HEK293 (cell line): ENCODE measurements at regions not wholly inside any gene's neighbourhood (a gene's known extent, or its start where the extent isn't known, plus 50 kb on each side); places are given as distances from the start of the nearest gene placed in this dataset.
"Not testable (repeated sequence)": the region's sequence is repeated elsewhere in the genome, so short reads cannot be mapped to it uniquely, and the experiment has no call there.

ENCODE experiments used
- CTCF ChIA-PET: fragments of 350-600 bp; formaldehyde crosslinking; extraction: SDS; loops from one replicate; lab custom pipeline; 2021; ENCODE audit warnings: antibody characterized with exemption; lab: Yijun Ruan, JAX
- POLR2A ChIA-PET: fragments of 300-600 bp; formaldehyde crosslinking; extraction: SDS; loops from one replicate; lab custom pipeline; 2020; ENCODE audit warnings: antibody characterized with exemption, inconsistent platforms; lab: Yijun Ruan, JAX
- H3K27ac ChIP-seq: fragments of 200-500 bp; sonication (Bioruptor generic); 2 replicates; pipeline ENCODE4 v1.5.1; 2014; ENCODE audit warnings: low read depth, low read length, control low read depth, inconsistent platforms; ENCODE audit errors: extremely low read depth
- H3K36me3 ChIP-seq, 2 experiments: fragments of 200-500 bp in 1 of 2; sonication (Bioruptor generic) in 1 of 2; 1 replicate in 1 of 2; 2 replicates in 1 of 2; pipeline ENCODE4 v1.5.1; 2014 to 2017; ENCODE audit warnings: inconsistent platforms in 2 of 2, low read length in 2 of 2; ENCODE audit not compliant: control insufficient read depth in 2 of 2, insufficient read depth in 1 of 2
- H3K4me1 ChIP-seq: fragments of 200-500 bp; sonication (Bioruptor generic); 2 replicates; pipeline ENCODE4 v1.5.1; 2014; ENCODE audit warnings: mild to moderate bottlenecking, low read length, inconsistent platforms; ENCODE audit not compliant: control insufficient read depth, insufficient read depth
- H3K4me3 ChIP-seq: 2 replicates; pipeline ENCODE4 v1.5.1; 2011; ENCODE audit warnings: low read depth, mild to moderate bottlenecking, control low read depth, low read length, moderate library complexity
- H3K9me3 ChIP-seq: fragments of 200-500 bp; sonication (Bioruptor generic); 2 replicates; pipeline ENCODE4 v1.5.1; 2014; ENCODE audit warnings: low read depth, low read length, inconsistent platforms; ENCODE audit not compliant: control insufficient read depth, insufficient read depth
- MZF1 ChIP-seq: fragments of 450-650 bp; formaldehyde crosslinking; IDR thresholded peaks from 2 replicates; pipeline ENCODE4 v1.5.1; 2017; ENCODE audit warnings: missing biosample characterization, missing genetic modification characterization, borderline replicate concordance
- OVOL3 ChIP-seq: fragments of 450-650 bp; formaldehyde crosslinking; IDR thresholded peaks from 2 replicates; pipeline ENCODE4 v1.5.1; 2016; ENCODE audit warnings: missing biosample characterization, missing genetic modification characterization
- SETDB1 ChIP-seq: IDR thresholded peaks from one replicate; pipeline ENCODE4 v1.6.1; 2017; ENCODE audit warnings: mild to moderate bottlenecking, low read length, moderate library complexity, mixed read lengths; ENCODE audit not compliant: insufficient read length
- SP7 ChIP-seq: fragments of 450-650 bp; formaldehyde crosslinking; IDR thresholded peaks from 2 replicates; pipeline ENCODE4 v1.5.1; 2016; ENCODE audit warnings: missing biosample characterization, missing genetic modification characterization
- TRIM28 ChIP-seq: IDR thresholded peaks from 2 replicates; pipeline ENCODE4 v1.6.1; 2011; ENCODE audit warnings: low read length, control low read depth, borderline replicate concordance
- ZBTB8A ChIP-seq: fragments of 450-650 bp; formaldehyde crosslinking; IDR thresholded peaks from 2 replicates; pipeline ENCODE4 v1.5.1; 2016; ENCODE audit warnings: missing biosample characterization, missing genetic modification characterization
- ZIC2 ChIP-seq: fragments of 450-650 bp; formaldehyde crosslinking; IDR thresholded peaks from 2 replicates; pipeline ENCODE4 v1.5.1; 2016; ENCODE audit warnings: missing biosample characterization, missing genetic modification characterization
- ZNF146 ChIP-seq: fragments of 450-650 bp; formaldehyde crosslinking; IDR thresholded peaks from 2 replicates; pipeline ENCODE4 v1.5.1; 2016; ENCODE audit warnings: missing biosample characterization, missing genetic modification characterization
- ZNF174 ChIP-seq: fragments of 450-650 bp; formaldehyde crosslinking; IDR thresholded peaks from 2 replicates; pipeline ENCODE4 v1.5.0; 2017; ENCODE audit warnings: missing biosample characterization, mild to moderate bottlenecking, missing genetic modification characterization
- ZNF391 ChIP-seq: fragments of 450-650 bp; formaldehyde crosslinking; IDR thresholded peaks from 2 replicates; pipeline ENCODE4 v1.5.1; 2016; ENCODE audit warnings: low read depth, missing biosample characterization, missing genetic modification characterization, borderline replicate concordance
- ZNF510 ChIP-seq: fragments of 450-650 bp; formaldehyde crosslinking; IDR thresholded peaks from 2 replicates; pipeline ENCODE4 v1.5.1; 2018; ENCODE audit warnings: mild to moderate bottlenecking, missing genetic modification characterization, missing biosample characterization; ENCODE audit not compliant: insufficient replicate concordance
- ZNF560 ChIP-seq: fragments of 450-650 bp; formaldehyde crosslinking; IDR thresholded peaks from 2 replicates; pipeline ENCODE4 v1.5.1; 2017; ENCODE audit warnings: missing biosample characterization, missing genetic modification characterization, borderline replicate concordance
- ZNF610 ChIP-seq: fragments of 450-650 bp; formaldehyde crosslinking; IDR thresholded peaks from 2 replicates; pipeline ENCODE4 v1.5.1; 2016; ENCODE audit warnings: missing biosample characterization, missing genetic modification characterization, borderline replicate concordance
- ZNF791 ChIP-seq: fragments of 450-650 bp; formaldehyde crosslinking; IDR thresholded peaks from 2 replicates; pipeline ENCODE4 v1.5.1; 2016; ENCODE audit warnings: missing biosample characterization, missing genetic modification characterization
- TF ChIP-seq, protein P1 (sequence below): fragments of 450-650 bp; formaldehyde crosslinking; IDR thresholded peaks from 2 replicates; pipeline ENCODE4 v1.5.1; 2016; ENCODE audit warnings: missing biosample characterization, missing genetic modification characterization
- TF ChIP-seq, protein P2 (sequence below): fragments of 450-650 bp; formaldehyde crosslinking; IDR thresholded peaks from 2 replicates; pipeline ENCODE4 v1.5.1; 2016; ENCODE audit warnings: missing biosample characterization, missing genetic modification characterization
- TF ChIP-seq, protein P3 (sequence below): fragments of 450-650 bp; formaldehyde crosslinking; IDR thresholded peaks from 2 replicates; pipeline ENCODE4 v1.5.1; 2016; ENCODE audit warnings: missing biosample characterization, missing genetic modification characterization, borderline replicate concordance
- TF ChIP-seq, protein P4 (sequence below): fragments of 450-650 bp; formaldehyde crosslinking; optimal IDR thresholded peaks from 2 replicates; pipeline ENCODE3; 2016; ENCODE audit warnings: missing biosample characterization, mild to moderate bottlenecking, missing genetic modification characterization

DNA sequence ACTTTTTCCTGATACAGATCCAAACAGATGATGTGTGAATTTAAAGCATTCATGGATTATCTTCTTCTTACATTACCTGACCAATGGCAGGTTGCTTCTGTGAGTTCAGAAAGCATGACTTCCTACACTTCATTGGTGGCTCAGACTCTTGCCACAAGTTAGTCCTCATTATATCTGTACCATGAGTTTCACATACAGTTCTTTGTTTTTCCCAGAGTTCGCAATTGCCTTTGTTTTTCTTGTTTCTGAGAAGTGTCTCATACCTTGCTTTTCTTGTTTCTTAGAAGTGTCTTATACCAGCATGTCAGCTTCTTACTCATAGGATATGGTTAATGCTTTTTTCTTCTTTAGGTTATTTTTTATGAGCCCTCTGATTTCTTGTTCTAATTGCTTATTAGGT, 133.8 kb upstream of the TLE3 start:
- no peaks in the 10 kb centered on the region for H3K4me1 ChIP-seq
- ChIA-PET POLR2A (no interaction called here), CTCF (no interaction called here)
- H3K9me3 ChIP-seq = peaks cover 5% of the 10 kb centered on the region
- H3K36me3 ChIP-seq = no peaks in the 10 kb centered on the region
- H3K4me3 ChIP-seq = no peak overlapping the region
- TF ChIP-seq TRIM28 = peak; percentile 82; the same call in 1 of the 2 replicates
- no peak for TF ChIP-seq OVOL3
- no peak for TF ChIP-seq ZNF610 (tag by site-specific recombination)
- no peak for TF ChIP-seq ZNF146 (tag by site-specific recombination)
- TF ChIP-seq SETDB1 = peak; percentile 93
- TF ChIP-seq, protein P1, sequence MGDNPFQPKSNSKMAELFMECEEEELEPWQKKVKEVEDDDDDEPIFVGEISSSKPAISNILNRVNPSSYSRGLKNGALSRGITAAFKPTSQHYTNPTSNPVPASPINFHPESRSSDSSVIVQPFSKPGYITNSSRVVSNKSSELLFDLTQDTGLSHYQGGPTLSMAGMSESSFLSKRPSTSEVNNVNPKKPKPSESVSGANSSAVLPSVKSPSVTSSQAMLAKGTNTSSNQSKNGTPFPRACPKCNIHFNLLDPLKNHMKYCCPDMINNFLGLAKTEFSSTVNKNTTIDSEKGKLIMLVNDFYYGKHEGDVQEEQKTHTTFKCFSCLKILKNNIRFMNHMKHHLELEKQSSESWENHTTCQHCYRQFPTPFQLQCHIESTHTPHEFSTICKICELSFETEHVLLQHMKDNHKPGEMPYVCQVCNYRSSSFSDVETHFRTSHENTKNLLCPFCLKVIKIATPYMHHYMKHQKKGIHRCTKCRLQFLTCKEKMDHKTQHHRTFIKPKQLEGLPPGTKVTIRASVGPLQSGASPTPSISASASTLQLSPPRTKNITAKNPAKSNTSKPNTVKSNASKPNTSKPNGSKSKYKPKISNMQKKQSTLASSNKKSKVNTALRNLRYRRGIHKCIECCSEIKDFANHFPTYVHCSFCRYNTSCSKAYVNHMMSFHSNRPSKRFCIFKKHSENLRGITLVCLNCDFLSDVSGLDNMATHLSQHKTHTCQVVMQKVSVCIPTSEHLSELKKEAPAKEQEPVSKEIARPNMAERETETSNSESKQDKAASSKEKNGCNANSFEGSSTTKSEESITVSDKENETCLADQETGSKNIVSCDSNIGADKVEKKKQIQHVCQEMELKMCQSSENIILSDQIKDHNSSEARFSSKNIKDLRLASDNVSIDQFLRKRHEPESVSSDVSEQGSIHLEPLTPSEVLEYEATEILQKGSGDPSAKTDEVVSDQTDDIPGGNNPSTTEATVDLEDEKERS (tag by site-specific recombination) = peak; percentile 75; the same call in 1 of the 2 replicates
- no peak overlapping the region for H3K27ac ChIP-seq

DNA sequence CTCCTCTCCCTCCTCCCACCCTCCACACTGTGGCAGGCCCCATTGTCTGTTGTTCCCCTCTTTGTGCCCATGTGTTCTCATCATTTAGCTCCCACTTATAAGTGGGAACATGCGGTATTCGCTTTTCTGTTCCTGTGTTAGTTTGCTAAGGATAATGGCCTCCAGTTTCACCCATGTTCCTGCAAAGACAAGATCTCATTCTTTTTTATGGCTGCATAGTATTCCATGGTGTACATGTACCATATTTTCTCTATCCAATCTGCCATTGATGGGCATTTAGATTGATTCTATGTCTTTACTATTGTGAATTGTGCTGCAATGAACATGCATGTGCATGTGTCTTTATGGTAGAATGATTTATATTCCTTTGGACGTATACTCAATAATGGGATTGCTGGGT, 130.2 kb upstream of the TLE3 start:
- 0 out of 2 replicates have a peak, but pooled peaks have one; percentile 9 for TF ChIP-seq ZNF560
- TF ChIP-seq ZNF146 (tag by site-specific recombination) = peak; percentile 98
- TF ChIP-seq, protein P2, sequence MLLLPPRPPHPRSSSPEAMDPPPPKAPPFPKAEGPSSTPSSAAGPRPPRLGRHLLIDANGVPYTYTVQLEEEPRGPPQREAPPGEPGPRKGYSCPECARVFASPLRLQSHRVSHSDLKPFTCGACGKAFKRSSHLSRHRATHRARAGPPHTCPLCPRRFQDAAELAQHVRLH (tag by site-specific recombination) = peak; percentile 78
- POLR2A ChIA-PET = interaction anchor here (0.7 kb wide), 1 partner anchor 15 kb away, joined by 3 read pairs; no protein-coding TSS in a partner anchor
- H3K9me3 ChIP-seq, H3K27ac ChIP-seq, H3K36me3 ChIP-seq, H3K4me1 ChIP-seq, H3K4me3 ChIP-seq: not testable (repeated sequence)
- CTCF ChIA-PET = interaction anchor here (0.8 to 1.1 kb wide), 2 partner anchors 46 to 117 kb away, joined by 3 read pairs; no protein-coding TSS in a partner anchor

DNA sequence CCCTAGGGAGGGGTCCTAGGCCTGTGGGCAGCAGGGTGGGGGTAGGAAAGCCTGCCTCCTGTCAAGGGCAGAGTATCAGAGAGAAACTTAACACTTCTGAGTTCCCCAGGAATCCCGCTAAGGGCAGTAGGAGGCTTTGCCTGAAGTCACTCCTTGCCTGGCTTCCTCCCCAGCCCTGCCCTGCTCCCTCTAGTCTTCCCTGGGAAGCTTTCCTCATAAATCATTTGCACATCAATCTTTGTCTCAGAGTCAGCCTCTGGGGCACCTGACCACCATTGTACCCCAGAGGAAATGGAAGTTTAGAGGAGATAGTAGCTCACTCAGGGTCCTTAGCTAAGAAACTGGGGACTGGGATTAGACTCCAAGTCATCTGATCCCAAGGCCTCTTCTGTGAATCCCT, 129.4 kb upstream of the TLE3 start:
- H3K4me3 ChIP-seq = no peak overlapping the region
- ChIA-PET CTCF (interaction anchor here (0.6 to 1.1 kb wide), 3 partner anchors 14 to 239 kb away, joined by 3 read pairs; no protein-coding TSS in a partner anchor), POLR2A (no interaction called here)
- H3K9me3 ChIP-seq = 0 out of 2 replicates have a peak, but pooled peaks cover 2% of the 10 kb centered on the region
- no peaks in the 10 kb centered on the region for H3K36me3 ChIP-seq
- H3K4me1 ChIP-seq = no peaks in the 10 kb centered on the region
- TF ChIP-seq ZIC2 (tag by site-specific recombination) = peak; percentile 20; the same call in 1 of the 2 replicates
- no peak for TF ChIP-seq ZNF174 (tag by site-specific recombination)
- no peak overlapping the region for H3K27ac ChIP-seq

DNA sequence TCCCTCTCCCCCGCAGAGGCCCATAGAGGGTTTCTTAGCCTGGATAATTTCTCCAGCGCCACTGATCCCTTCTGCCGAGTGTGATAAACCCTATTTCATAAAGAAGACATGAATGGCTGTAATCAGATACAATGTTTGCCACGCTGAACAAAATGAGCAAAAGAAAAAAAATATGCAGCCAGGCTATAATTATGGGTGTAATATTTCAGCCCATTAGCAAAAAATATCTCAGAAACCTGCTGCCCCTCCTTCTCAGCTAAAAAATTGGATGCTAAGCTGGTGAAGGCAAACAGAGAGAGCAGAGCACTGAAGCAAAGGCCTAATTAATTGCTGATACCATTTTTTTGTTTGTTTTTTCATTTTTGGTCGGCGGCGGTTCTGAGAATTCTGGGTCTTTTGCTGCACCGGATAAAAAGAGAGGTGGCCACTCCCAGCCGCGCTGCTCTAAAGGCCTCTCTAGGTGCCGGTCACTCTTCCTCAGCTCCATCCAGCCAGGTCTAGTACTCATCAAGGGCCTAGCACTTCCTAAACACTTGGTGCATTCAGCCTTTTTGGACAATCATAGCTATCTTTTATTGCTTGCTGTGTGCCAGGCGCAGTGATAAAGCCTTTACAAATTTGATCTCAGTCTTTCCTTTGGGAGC, 128.7 kb upstream of the TLE3 start:
- Histone ChIP-seq H3K36me3 (no peaks in the 10 kb centered on the region), H3K9me3 (no peaks in the 10 kb centered on the region), H3K27ac (no peak overlapping the region), H3K4me3 (no peak overlapping the region), H3K4me1 (no peaks in the 10 kb centered on the region)
- POLR2A ChIA-PET = no interaction called here
- CTCF ChIA-PET = interaction anchor here (0.8 kb wide), 1 partner anchor 15 kb away, joined by 3 read pairs; no protein-coding TSS in a partner anchor
- TF ChIP-seq ZNF791 (tag by site-specific recombination) = no peak
- no peak for TF ChIP-seq ZNF391
- TF ChIP-seq SP7 (tag by site-specific recombination) = peak; percentile 89
- TF ChIP-seq, protein P3, sequence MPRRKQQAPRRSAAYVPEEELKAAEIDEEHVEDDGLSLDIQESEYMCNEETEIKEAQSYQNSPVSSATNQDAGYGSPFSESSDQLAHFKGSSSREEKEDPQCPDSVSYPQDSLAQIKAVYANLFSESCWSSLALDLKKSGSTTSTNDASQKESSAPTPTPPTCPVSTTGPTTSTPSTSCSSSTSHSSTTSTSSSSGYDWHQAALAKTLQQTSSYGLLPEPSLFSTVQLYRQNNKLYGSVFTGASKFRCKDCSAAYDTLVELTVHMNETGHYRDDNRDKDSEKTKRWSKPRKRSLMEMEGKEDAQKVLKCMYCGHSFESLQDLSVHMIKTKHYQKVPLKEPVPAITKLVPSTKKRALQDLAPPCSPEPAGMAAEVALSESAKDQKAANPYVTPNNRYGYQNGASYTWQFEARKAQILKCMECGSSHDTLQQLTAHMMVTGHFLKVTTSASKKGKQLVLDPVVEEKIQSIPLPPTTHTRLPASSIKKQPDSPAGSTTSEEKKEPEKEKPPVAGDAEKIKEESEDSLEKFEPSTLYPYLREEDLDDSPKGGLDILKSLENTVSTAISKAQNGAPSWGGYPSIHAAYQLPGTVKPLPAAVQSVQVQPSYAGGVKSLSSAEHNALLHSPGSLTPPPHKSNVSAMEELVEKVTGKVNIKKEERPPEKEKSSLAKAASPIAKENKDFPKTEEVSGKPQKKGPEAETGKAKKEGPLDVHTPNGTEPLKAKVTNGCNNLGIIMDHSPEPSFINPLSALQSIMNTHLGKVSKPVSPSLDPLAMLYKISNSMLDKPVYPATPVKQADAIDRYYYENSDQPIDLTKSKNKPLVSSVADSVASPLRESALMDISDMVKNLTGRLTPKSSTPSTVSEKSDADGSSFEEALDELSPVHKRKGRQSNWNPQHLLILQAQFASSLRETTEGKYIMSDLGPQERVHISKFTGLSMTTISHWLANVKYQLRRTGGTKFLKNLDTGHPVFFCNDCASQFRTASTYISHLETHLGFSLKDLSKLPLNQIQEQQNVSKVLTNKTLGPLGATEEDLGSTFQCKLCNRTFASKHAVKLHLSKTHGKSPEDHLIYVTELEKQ = no peak
- TF ChIP-seq, protein P4, sequence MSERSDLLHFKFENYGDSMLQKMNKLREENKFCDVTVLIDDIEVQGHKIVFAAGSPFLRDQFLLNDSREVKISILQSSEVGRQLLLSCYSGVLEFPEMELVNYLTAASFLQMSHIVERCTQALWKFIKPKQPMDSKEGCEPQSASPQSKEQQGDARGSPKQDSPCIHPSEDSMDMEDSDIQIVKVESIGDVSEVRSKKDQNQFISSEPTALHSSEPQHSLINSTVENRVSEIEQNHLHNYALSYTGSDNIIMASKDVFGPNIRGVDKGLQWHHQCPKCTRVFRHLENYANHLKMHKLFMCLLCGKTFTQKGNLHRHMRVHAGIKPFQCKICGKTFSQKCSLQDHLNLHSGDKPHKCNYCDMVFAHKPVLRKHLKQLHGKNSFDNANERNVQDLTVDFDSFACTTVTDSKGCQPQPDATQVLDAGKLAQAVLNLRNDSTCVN (tag by site-specific recombination) = no peak
- no peak for TF ChIP-seq MZF1 (tag by site-specific recombination)
- no peak for TF ChIP-seq ZNF510 (tag by site-specific recombination)
- TF ChIP-seq ZBTB8A (tag by site-specific recombination) = peak; percentile 28; the same call in 1 of the 2 replicates
